ENCODE measurements at regions not wholly inside any gene's neighbourhood (a gene's known extent, or its start where the extent isn't known, plus 50 kb on each side); places are given as distances from the start of the nearest gene placed in this dataset.

DNA sequence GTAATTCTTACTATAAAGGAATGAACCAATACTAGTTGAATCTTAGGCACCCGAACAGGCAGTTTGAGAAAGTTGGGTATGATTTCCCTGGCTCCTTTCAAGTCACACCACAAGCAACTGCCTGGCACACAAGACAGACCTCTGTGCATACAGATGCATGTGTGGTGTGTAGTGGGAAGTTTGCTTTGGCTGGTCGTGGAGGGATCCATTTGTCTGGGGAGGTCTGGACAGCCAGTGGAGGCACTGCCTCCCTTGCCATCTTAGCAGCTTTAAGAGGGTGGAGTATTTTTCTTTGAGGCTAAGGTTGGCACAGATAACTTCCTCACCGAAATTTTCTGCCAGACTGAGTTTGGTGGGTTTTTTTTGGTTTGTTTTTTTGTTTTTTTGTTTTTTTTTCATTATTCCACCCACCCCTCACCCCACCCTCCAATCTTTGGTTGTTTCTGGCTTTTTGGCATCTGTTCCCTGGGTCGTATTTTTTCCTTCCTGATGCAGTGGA, 97.1 kb downstream of the TMEM212 start:
- TF ChIP-seq POLR2A (IDR thresholded peaks at IDR 0.05): no peak
- TF ChIP-seq, protein P1, sequence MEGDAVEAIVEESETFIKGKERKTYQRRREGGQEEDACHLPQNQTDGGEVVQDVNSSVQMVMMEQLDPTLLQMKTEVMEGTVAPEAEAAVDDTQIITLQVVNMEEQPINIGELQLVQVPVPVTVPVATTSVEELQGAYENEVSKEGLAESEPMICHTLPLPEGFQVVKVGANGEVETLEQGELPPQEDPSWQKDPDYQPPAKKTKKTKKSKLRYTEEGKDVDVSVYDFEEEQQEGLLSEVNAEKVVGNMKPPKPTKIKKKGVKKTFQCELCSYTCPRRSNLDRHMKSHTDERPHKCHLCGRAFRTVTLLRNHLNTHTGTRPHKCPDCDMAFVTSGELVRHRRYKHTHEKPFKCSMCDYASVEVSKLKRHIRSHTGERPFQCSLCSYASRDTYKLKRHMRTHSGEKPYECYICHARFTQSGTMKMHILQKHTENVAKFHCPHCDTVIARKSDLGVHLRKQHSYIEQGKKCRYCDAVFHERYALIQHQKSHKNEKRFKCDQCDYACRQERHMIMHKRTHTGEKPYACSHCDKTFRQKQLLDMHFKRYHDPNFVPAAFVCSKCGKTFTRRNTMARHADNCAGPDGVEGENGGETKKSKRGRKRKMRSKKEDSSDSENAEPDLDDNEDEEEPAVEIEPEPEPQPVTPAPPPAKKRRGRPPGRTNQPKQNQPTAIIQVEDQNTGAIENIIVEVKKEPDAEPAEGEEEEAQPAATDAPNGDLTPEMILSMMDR (IDR thresholded peaks at IDR 0.05): no peak
- no peak for TF ChIP-seq POLR2AphosphoS5 (IDR thresholded peaks at IDR 0.05; ENCODE audit: insufficient read depth in 1 of 2, low read depth in 1 of 2)
